ENCODE measurements at regions not wholly inside any gene's neighbourhood (a gene's known extent, or its start where the extent isn't known, plus 50 kb on each side); places are given as distances from the start of the nearest gene placed in this dataset.
A peak's percentile ranks its signal among the peaks of the same experiment; 100 is the strongest.
"Not testable (repeated sequence)": the region's sequence is repeated elsewhere in the genome, so short reads cannot be mapped to it uniquely, and the experiment has no call there.

GRCh38 chr4:152052451-152053057, 291.7 kb upstream of the GATB start:
- Histone ChIP-seq H3K27ac (no peak overlapping the region), H3K4me3 (no peak overlapping the region), H3K9me3 (peaks cover 0 to 8% (median 0%) of the 10 kb centered on the region in 3 donors), H3K4me1 (no peaks in the 10 kb centered on the region), H3K36me3 (no peaks in the 10 kb centered on the region), H3K27me3 (no peaks in the 10 kb centered on the region)
- 42 to 65% methylated on average over 4 of the region's 4 CpGs for WGBS, 2 donors
- intact Hi-C loops (cut with DNase I): no loop called here
- TF ChIP-seq POLR2A (IDR thresholded peaks at IDR 0.05) (no peak), CTCF (IDR thresholded peaks at IDR 0.05) (no peak)
- no peak for DNase-seq

DNA sequence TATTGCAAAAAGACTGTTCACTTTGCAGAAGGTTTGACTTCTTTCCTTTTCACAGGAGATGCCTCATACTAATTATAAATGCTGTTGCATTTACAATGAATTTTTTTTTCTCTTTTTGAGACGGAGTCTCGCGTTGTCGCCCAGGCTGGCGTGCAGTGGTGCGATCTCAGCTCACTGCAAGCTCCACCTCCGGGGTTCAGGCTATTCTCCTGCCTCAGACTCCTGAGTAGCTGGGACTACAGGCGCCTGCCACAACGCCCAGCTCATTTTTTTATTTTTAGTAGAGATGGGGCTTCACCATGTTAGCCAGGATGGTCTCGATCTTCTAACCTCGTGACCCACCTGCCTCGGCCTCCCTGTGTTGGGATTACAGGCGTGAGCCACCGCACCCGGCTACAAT, 290.5 kb upstream of the GATB start:
- 94 to 97% methylated on average over 14 to 15 of the region's 15 CpGs for WGBS, 2 donors
- intact Hi-C loops (cut with DNase I): not testable (repeated sequence)

DNA sequence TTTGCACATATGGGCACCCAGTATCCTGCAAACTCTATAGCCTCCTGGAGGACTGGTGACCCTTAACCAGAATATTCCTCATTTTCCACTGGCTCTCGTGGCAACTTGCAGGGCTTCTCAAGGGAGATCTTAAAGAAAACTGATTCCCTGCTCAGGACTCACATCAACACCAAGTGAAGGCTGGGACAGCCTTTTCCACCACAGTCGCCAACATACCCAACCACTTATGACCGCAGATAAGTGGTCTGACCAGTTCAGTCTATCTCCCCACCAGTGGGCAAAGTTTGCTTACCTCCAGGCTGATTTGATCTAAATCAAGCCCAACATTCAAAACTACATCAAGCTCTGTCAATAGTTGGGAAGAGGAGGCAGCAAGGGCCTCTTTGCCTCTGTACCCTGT, 289.3 kb upstream of the GATB start:
- no peaks in the 10 kb centered on the region for H3K9me3 ChIP-seq
- H3K36me3 ChIP-seq: no peaks in the 10 kb centered on the region
- H3K4me1 ChIP-seq: peaks cover 6 to 12% (median 8%) of the 10 kb centered on the region in 3 donors
- intact Hi-C loops (cut with DNase I): no loop called here
- H3K4me3 ChIP-seq: no peak overlapping the region
- no peak for TF ChIP-seq POLR2A (IDR thresholded peaks at IDR 0.05)
- TF ChIP-seq CTCF (IDR thresholded peaks at IDR 0.05): no peak
- DNase-seq: no peak
- H3K27me3 ChIP-seq: peaks cover 0 to 11% (median 0%) of the 10 kb centered on the region in 4 donors
- WGBS, 2 donors: 81 to 93% methylated on average over 3 of the region's 3 CpGs
- H3K27ac ChIP-seq: no peak overlapping the region

More for the DNA sequence above, 290.5 kb upstream of the GATB start:
- H3K4me1 ChIP-seq, DNase-seq, H3K36me3 ChIP-seq, H3K27me3 ChIP-seq, H3K27ac ChIP-seq, H3K4me3 ChIP-seq, H3K9me3 ChIP-seq: not testable (repeated sequence)

GRCh38 chr4:152047451-152047850, 286.6 kb upstream of the GATB start:
- Histone ChIP-seq H3K4me3 (no peak overlapping the region), H3K27ac (no peak overlapping the region), H3K27me3 (peaks cover 0 to 16% (median 0%) of the 10 kb centered on the region in 4 donors), H3K36me3 (no peaks in the 10 kb centered on the region), H3K9me3 (no peaks in the 10 kb centered on the region), H3K4me1 (peaks cover 6 to 12% (median 8%) of the 10 kb centered on the region in 3 donors)
- WGBS, 2 donors: 71 to 88% methylated on average over 1 to 2 of the region's 2 CpGs
- no peak for DNase-seq
- TF ChIP-seq POLR2A (IDR thresholded peaks at IDR 0.05) (no peak), CTCF (IDR thresholded peaks at IDR 0.05) (no peak)
- intact Hi-C loops (cut with DNase I): no loop called here

GRCh38 chr4:152045807-152046571, 285.2 kb upstream of the GATB start:
- intact Hi-C loops (cut with DNase I): no loop called here
- WGBS, 2 donors: 26 to 45% methylated on average over 2 to 4 of the region's 35 CpGs

More at GRCh38 chr4:152045807-152046571, 285.2 kb upstream of the GATB start:
- peak overlapping the region in 3 of 4 donors; percentile 19 to 50 (median 19) for H3K4me3 ChIP-seq
- H3K27me3 ChIP-seq: peaks cover 0 to 16% (median 0%) of the 10 kb centered on the region in 4 donors
- no peaks in the 10 kb centered on the region for H3K36me3 ChIP-seq
- H3K27ac ChIP-seq: no peak overlapping the region
- TF ChIP-seq POLR2A (IDR thresholded peaks at IDR 0.05) (no peak), CTCF (IDR thresholded peaks at IDR 0.05) (peak in 5 of 6 experiments; percentile 30 to 68 (median 33))
- H3K9me3 ChIP-seq: no peaks in the 10 kb centered on the region
- peaks cover 6 to 12% (median 8%) of the 10 kb centered on the region in 3 donors for H3K4me1 ChIP-seq
- DNase-seq: no peak

Data from esophagus squamous epithelium (tissue), 5 donors.